H7 (cell line): ENCODE measurements at regions not wholly inside any gene's neighbourhood (a gene's known extent, or its start where the extent isn't known, plus 50 kb on each side); places are given as distances from the start of the nearest gene placed in this dataset.
A peak's percentile ranks its signal among the peaks of the same experiment; 100 is the strongest.
"Not testable (repeated sequence)": the region's sequence is repeated elsewhere in the genome, so short reads cannot be mapped to it uniquely, and the experiment has no call there.

Experiments used
- DNase-seq: peaks from one replicate; pipeline ENCODE4 v3.0.0; 2012
- H3K27me3 ChIP-seq: 2 replicates; pipeline ENCODE4 v1.6.0; 2011; ENCODE audit warnings: mild to moderate bottlenecking, low read length; ENCODE audit not compliant: control insufficient read depth, insufficient read depth
- H3K36me3 ChIP-seq: replicated peaks from 2 replicates; pipeline ENCODE4 v1.5.1; 2011; ENCODE audit warnings: low read length; ENCODE audit not compliant: control insufficient read depth, insufficient read depth
- H3K4me3 ChIP-seq: 2 replicates; pipeline ENCODE4 v1.5.1; 2011; ENCODE audit warnings: low read depth, mild to moderate bottlenecking, control low read depth, low read length, moderate library complexity; ENCODE audit not compliant: insufficient read depth

DNA sequence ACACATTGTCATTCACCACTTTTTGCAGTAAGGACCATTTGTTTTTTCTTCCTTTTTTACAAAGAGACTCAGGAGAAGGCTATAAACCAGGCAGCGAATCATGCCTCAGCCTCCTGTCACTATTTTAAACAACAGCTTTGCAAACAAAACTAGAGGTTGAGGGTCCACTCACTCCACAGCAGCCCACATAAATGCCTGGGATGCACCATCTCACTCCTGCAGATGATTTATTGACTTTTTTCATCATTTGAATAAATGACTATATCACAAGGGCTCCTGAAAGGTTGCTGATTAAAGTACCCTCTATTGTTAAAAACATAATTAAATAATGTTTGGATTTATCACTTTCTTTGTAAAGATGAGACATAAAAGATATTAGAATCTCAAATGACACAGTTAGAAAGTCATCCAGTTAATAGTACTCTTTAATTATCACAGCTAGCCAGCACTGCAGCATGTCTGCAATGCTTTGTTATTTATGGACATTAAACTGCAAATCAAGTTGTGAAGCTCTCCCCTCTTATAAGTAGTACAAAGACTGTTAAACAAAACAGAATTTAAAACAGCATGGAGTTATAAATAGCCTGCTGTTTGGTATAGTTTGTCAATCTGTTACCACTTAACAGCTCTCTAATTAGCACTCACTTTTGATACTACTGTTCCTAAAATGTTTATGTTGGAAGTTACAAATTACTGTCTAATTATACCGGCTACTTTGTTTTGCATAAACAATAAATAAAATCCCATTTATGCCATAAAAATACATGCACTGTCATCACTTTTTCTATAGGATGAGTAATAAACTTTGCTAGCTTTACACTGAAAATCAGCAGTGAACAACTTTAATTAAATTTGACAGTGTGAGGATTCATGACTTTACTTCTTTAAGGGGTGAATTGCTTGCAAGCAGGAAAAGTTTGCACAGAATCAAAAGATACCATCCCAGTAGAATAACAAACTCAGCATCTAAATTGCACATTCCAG, 853.2 kb downstream of the UQCRFS1 start:
- DNase-seq = no peak
- Histone ChIP-seq H3K4me3 (no peak overlapping the region), H3K27me3 (no peaks in the 10 kb centered on the region; the same call in 1 of the 2 replicates), H3K36me3 (no peaks in the 10 kb centered on the region)

DNA sequence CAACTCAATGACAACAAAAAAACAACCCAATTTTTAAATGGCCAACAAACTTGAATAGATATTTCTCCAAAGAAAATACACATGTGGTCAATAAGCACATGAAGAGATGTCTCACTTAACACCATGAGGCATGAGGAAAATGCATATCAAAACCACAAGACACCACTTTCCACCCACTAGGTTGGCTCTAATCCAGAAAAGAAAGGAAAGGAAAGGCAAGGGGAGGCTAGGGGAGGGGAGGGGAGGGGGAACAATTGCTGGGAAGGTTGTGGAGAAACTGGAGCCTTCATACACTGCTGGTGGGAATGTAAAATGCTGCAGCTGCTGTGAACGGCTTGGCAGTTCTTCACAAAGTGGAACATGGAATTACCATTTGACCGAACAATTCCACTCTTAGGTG, 854.3 kb downstream of the UQCRFS1 start:
- Histone ChIP-seq H3K4me3 (no peak overlapping the region), H3K27me3 (no peaks in the 10 kb centered on the region; the same call in 1 of the 2 replicates), H3K36me3 (no peaks in the 10 kb centered on the region)
- DNase-seq = peak; percentile 16

DNA sequence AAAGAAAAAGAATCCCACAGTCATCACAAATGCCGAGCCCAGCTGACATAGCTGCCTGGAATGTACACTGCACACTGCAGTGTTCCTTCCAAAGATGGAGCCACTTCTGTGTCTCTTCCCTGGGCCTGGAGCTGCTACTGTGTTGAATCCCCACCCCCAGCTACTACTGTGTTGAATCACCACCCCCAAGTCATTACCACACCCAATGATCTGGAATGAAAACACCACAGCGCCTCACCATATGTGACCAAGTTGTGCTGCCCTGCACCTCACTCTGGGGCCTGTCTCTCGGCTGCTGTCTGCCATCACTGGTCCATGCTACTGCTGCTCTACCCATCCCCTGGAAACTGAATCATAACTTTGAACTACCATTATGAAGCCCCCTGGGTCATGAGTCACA, 861.2 kb downstream of the UQCRFS1 start:
- no peaks in the 10 kb centered on the region for H3K27me3 ChIP-seq
- no peak for DNase-seq
- H3K4me3 ChIP-seq = no peak overlapping the region
- H3K36me3 ChIP-seq = no peaks in the 10 kb centered on the region

DNA sequence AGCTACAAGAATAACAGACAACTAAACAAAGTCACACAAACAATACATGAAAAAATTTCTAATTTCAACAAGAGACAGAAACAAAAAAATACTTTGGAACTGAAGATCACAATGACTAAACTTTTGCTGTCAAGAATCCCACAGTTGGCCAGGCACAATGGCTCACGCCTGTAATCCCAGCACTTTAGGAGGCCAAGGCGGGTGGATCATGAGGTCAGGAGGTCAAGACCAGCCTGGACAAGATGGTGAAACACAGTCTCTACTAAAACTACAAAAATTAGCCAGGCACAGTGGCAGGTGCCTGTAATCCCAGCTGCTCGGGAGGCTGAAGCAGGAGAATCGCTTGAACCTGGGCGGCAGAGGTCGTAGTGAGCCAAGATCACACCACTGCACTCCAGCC, 861.6 kb downstream of the UQCRFS1 start:
- not testable (repeated sequence) for H3K4me3 ChIP-seq, H3K27me3 ChIP-seq, H3K36me3 ChIP-seq, DNase-seq

DNA sequence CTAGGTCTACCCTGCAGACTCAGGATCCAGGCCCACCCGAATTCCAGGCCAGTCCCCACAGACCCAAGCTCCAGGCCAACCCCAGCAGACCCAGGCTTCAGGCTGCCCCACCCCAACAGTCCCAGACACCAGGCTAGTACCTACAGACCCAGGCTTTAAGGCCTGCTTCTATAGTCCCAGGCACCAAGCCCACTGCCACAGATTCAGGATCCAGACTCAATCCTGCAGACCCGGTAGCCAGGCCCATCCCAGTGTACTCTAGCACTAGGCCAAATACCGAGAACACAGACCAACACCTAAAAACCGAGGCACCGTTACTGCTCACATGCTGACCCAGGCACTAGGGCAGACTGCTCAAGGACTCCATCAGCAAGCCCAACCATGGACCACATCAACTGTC, 862.3 kb downstream of the UQCRFS1 start:
- H3K36me3 ChIP-seq = no peaks in the 10 kb centered on the region
- DNase-seq = no peak

DNA sequence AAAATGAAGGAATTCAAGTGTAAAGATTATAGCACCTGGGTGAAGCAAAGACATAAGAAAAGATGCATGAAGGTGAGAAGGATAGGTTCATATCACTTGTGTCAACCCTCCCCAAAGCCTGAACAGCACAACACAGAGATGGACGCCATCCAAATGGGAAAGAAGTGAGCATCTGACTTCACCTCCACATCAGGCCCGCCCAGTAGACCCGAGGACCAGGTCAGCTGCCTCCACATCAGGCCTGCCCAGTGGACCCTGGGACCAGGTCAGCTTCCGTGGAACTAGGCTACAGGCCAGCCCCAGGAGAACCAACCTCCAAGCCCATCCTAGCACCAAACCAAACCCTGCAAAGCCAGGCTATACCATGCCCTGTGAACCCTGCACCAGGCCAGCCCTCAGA, 862.9 kb downstream of the UQCRFS1 start:
- Histone ChIP-seq H3K27me3 (no peaks in the 10 kb centered on the region), H3K4me3 (no peak overlapping the region), H3K36me3 (no peaks in the 10 kb centered on the region)
- no peak for DNase-seq

More for the DNA sequence above, 862.3 kb downstream of the UQCRFS1 start:
- Histone ChIP-seq H3K27me3 (no peaks in the 10 kb centered on the region), H3K4me3 (no peak overlapping the region)

DNA sequence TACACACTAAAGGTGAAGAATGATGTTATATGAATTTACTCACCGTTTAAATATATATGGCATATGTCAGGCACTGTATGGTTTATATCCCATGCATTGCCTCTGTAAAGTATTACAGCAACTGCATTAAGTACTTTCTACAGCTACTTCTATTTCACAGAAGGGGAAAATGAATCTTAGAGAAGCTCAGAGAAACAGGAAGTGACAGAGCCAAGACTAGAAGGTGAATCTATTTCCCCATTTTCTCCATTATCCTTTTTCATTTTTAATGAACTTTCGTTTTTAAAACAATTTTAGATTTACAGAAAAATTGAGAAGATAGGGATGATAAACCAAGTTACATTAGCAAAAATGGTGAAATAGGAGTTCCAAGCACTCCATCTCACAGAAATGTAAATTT, 863.3 kb downstream of the UQCRFS1 start:
- no peak for DNase-seq
- Histone ChIP-seq H3K27me3 (no peaks in the 10 kb centered on the region), H3K36me3 (no peaks in the 10 kb centered on the region), H3K4me3 (no peak overlapping the region)

DNA sequence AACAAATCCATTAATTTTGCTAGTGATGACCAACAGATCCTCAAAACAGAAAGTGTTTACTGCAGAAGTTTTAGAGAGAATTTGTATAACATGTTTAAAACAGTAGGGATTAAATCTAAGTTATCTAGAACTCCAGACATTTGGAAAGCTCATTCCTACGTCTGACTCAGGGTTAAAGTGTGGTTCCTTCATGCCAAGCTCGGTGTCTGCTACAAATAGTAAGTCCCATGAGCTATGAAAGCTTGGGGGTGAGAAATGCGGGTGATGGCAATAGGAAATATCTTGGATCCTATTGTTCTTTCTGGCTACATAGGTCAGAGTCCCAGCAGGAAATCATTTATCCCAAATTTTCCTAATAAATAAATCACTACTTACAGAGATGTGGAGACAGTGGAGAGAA, 867.1 kb downstream of the UQCRFS1 start:
- Histone ChIP-seq H3K27me3 (no peaks in the 10 kb centered on the region), H3K4me3 (no peak overlapping the region), H3K36me3 (no peaks in the 10 kb centered on the region)
- no peak for DNase-seq

DNA sequence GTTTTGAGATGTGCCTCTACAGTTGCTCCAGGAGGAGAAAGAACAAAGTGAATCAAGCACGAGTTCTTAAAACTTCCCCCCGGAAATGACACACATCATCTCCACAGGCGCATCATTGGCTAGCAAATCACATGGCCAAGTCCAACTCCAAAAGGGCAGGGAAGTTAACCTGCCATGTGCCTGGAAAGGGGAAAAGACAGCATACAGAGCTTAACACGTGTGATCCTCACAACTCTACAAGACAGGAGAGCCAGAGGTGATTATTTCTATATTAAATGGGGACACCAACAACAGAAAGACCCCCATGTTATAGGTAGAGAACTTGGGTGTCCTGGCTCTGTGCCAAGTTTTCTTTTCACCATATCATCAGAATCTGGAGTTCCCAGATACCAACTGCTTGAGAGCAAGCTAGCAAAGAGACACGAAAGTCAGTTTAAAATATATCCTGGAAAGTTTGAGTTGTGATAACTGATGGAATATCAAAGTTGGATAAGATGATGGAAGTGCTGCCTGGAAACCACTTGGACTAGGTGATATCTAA, 871.1 kb downstream of the UQCRFS1 start:
- no peaks in the 10 kb centered on the region for H3K36me3 ChIP-seq
- no peak for DNase-seq
- no peak overlapping the region for H3K4me3 ChIP-seq
- no peaks in the 10 kb centered on the region for H3K27me3 ChIP-seq

DNA sequence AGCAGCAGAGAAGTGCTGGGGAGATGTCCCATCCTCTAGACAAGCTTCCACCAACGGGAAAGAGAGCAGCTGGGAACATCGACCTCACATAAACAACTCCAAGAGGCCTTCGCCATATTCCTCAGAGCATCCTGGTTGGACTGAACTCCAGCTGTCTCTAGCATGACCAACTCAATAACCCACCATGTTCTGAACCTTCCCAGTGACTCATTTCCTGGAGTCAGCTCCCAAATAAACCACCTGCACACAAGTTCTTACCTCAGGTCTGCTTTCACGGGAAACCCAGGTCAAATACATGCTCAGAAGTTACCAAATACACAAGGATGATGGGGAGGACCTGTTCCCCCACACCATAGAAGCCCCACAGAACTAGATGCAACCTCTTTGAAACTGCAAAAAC, 878.5 kb downstream of the UQCRFS1 start:
- Histone ChIP-seq H3K4me3 (no peak overlapping the region), H3K27me3 (no peaks in the 10 kb centered on the region), H3K36me3 (no peaks in the 10 kb centered on the region)
- no peak for DNase-seq

DNA sequence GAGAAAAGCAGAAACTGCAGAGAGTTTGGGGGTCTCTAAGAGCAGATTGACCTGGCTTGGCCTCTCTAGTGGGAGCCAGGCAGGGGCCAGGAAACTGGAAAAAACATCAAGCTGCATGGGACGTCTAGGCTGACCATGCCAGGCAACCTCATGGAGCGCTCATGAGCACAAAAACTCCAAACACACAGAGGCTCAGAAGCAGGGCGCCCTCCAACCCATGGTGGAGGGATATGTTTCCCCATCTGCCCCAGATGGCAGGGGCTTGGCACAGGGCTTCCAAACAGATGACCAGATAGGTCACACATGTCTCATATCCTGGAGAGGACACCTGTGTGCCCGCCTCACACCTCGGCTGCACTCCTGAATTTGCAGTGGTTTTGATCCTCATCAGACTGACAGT, 879.0 kb downstream of the UQCRFS1 start:
- H3K27me3 ChIP-seq = no peaks in the 10 kb centered on the region
- H3K36me3 ChIP-seq = no peaks in the 10 kb centered on the region
- DNase-seq = peak; percentile 24
- no peak overlapping the region for H3K4me3 ChIP-seq

DNA sequence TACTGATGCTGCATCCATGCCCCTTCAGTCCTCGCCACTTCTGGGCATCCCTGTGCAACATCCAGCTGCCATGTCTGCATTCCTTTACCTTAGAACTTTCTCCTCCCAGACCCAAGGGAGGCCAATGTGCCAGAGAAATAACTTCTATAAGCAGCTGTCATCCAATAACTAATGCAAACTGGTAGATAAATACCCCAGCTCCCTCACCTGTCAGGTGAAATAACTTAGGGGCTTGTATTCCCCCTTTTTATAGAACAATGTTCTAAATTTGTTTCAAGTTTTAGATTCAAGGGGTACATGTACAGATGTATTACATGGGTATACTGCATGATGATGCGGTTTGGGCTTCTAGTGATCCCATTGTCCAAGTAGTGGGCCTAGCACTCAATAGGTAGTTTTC, 880.1 kb downstream of the UQCRFS1 start:
- DNase-seq = no peak
- H3K27me3 ChIP-seq = no peaks in the 10 kb centered on the region
- no peaks in the 10 kb centered on the region for H3K36me3 ChIP-seq
- no peak overlapping the region for H3K4me3 ChIP-seq

DNA sequence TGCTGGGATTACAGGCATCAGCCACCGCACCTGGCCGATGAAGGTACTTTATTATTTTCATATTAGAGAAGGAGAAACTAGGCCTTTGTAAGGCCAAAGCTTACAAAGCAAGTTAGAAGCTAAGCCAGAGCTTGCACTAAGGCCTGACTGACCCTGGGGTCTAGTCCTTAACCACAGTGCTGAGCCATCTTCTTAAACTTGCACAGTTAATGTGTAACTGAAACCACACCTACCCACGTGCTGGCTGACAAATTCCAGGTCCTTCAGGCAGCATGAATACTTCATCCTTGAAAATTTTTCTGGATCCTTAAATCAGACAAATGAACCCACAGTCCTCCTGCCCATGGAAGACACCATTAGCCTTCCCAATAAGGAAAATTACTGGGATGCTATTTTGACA, 880.6 kb downstream of the UQCRFS1 start:
- Histone ChIP-seq H3K27me3 (no peaks in the 10 kb centered on the region), H3K4me3 (no peak overlapping the region), H3K36me3 (no peaks in the 10 kb centered on the region)
- DNase-seq = no peak

DNA sequence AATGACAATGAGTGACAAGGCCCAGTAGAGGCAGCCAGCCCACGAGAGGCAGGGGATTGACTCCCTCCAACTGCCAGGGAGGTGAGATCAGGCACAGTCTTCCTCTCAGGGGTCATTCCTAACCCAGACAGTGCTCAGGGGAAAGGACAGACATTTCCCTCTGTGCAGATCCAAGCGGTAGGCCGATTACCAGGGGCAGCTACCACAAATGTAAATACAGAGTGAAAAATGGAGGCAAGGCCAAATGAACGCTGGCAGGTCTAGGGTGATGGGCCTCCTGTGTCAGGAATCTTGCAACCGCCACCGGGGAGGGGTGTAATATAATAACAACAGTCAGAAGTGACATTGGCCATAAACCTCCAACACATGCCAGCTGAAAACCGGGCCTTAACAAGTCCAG, 881.4 kb downstream of the UQCRFS1 start:
- Histone ChIP-seq H3K36me3 (no peaks in the 10 kb centered on the region), H3K27me3 (no peaks in the 10 kb centered on the region), H3K4me3 (no peak overlapping the region)
- DNase-seq = no peak

DNA sequence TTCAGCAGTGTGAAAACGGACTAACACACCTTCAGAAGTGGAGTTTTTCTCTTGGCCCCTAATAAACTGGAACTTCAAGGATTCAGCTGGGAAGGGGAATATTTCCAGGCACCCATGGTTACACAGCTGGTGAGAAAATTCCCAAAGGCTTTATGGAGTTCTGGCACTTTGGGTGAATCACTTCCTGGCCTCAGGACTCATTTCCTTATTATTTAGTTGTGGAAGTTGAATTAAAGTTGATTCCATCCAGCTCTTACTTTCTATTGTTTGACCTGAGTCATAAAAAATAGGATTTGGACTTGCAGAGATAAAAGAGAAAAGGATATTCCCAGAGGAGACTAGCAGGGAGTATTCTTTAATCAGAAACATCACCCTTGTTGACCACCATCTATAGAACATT, 882.1 kb downstream of the UQCRFS1 start:
- no peak for DNase-seq
- H3K27me3 ChIP-seq = no peaks in the 10 kb centered on the region
- no peaks in the 10 kb centered on the region for H3K36me3 ChIP-seq
- H3K4me3 ChIP-seq = no peak overlapping the region
